Panc1 (cell line): ENCODE measurements at regions not wholly inside any gene's neighbourhood (a gene's known extent, or its start where the extent isn't known, plus 50 kb on each side); places are given as distances from the start of the nearest gene placed in this dataset.

Source experiments
- ATAC-seq: fragments of 200-7000 bp; cut with Tn5 transposase; 2 replicates; pipeline ENCODE4 v1.9.1; 2020; ENCODE audit warnings: mild to moderate bottlenecking, moderate library complexity
- BruUV-seq: library from RNA; stranded (reverse); fragments of 400-500 nt; replicated peaks from 2 replicates; lab custom pipeline; 2021; lab: Mats Ljungman, UMichigan
- CTCF ChIA-PET: fragments of 300-600 bp; sonication (Branson Sonifier 250); formaldehyde crosslinking; loops from one replicate; lab custom pipeline; 2022; ENCODE audit warnings: antibody characterized with exemption; lab: Charles Lee
- POLR2A ChIA-PET: fragments of 300-600 bp; sonication (Branson Sonifier 250); formaldehyde crosslinking; loops from one replicate; lab custom pipeline; 2022; ENCODE audit warnings: antibody characterized with exemption; lab: Charles Lee
- DNase-seq: peaks from one replicate; pipeline ENCODE4 v3.0.0-alpha.2; 2010; ENCODE audit warnings: low read depth, low spot score
- H3K27ac ChIP-seq: 2 replicates; pipeline ENCODE4 v1.5.1; 2011; ENCODE audit warnings: mild to moderate bottlenecking, low read length, inconsistent platforms
- H3K27me3 ChIP-seq: fragments of 200-500 bp; sonication (Bioruptor generic); 2 replicates; pipeline ENCODE4 v1.6.0; 2014; ENCODE audit warnings: low read length, inconsistent platforms; ENCODE audit not compliant: control insufficient read depth, insufficient read depth
- H3K36me3 ChIP-seq: fragments of 200-500 bp; sonication (Bioruptor generic); 2 replicates; pipeline ENCODE4 v1.5.1; 2014; ENCODE audit warnings: inconsistent platforms, mild to moderate bottlenecking, low read length, moderate library complexity; ENCODE audit not compliant: control insufficient read depth, insufficient read depth
- H3K4me1 ChIP-seq: 2 replicates; pipeline ENCODE4 v1.5.1; 2011; ENCODE audit warnings: inconsistent platforms, mild to moderate bottlenecking, low read length, moderate library complexity; ENCODE audit not compliant: control insufficient read depth, insufficient read depth
- H3K4me3 ChIP-seq, 2 experiments: 2 replicates each; pipeline ENCODE4 v1.5.1; 2011 to 2012; ENCODE audit warnings: low read depth in 2 of 2, low read length in 2 of 2, mild to moderate bottlenecking in 2 of 2, inconsistent platforms in 1 of 2, moderate library complexity in 1 of 2
- H3K9me3 ChIP-seq: fragments of 200-500 bp; sonication (Bioruptor generic); 2 replicates; pipeline ENCODE4 v1.5.1; 2014; ENCODE audit warnings: low read depth, mild to moderate bottlenecking, inconsistent platforms, low read length, moderate library complexity; ENCODE audit not compliant: control insufficient read depth, insufficient read depth
- CTCF ChIP-seq: fragments of 450-650 bp; IDR thresholded peaks from 2 replicates; pipeline ENCODE4 v1.5.1; 2017; ENCODE audit warnings: mild to moderate bottlenecking
- POLR2AphosphoS5 ChIP-seq: IDR thresholded peaks from 2 replicates; pipeline ENCODE4 v1.6.1; 2012; ENCODE audit warnings: mild to moderate bottlenecking, low read depth, low read length, moderate library complexity
- REST ChIP-seq, 2 experiments: IDR thresholded peaks; 2 replicates each; pipeline ENCODE4 v1.6.1; 2011 to 2012; ENCODE audit warnings: low read depth in 2 of 2, control low read depth in 1 of 2, low read length in 1 of 2, mild to moderate bottlenecking in 1 of 2, moderate library complexity in 1 of 2; ENCODE audit not compliant: insufficient read depth in 1 of 2
- SIN3A ChIP-seq: IDR thresholded peaks from 2 replicates; pipeline ENCODE4 v1.6.1; 2012; ENCODE audit warnings: low read depth, mild to moderate bottlenecking, low read length, moderate library complexity, borderline replicate concordance; ENCODE audit not compliant: insufficient read depth
- TCF7L2 ChIP-seq: IDR thresholded peaks from 2 replicates; pipeline ENCODE4 v1.6.1; 2011; ENCODE audit warnings: mild to moderate bottlenecking, low read depth, low read length, inconsistent platforms
- in situ Hi-C: cut with HindIII; loops from 2 replicates; pipeline ENCODE4 v1.10.0; 2016; ENCODE audit warnings: low sequenced_read_pairs, low pct_unique_long_range_greater_than_20kb
- intact Hi-C: fragments of 100-400 bp; cut with micrococcal nuclease; formaldehyde crosslinking; loops from one replicate; pipeline ENCODE4 v1.10.0; 2022; ENCODE audit not compliant: unreplicated experiment

GRCh38 chr5:147075187-147075586, 159.6 kb upstream of the STK32A start:
- ATAC-seq (no peak), DNase-seq (no peak)
- Histone ChIP-seq H3K4me3 (no peak overlapping the region), H3K36me3 (no peaks in the 10 kb centered on the region), H3K4me1 (no peaks in the 10 kb centered on the region), H3K27me3 (no peaks in the 10 kb centered on the region), H3K27ac (no peak overlapping the region), H3K9me3 (no peaks in the 10 kb centered on the region)
- CTCF ChIA-PET = no interaction called here
- intact Hi-C loops = no loop called here
- in situ Hi-C loops = no loop called here
- POLR2A ChIA-PET = no interaction called here
- no TSS peak for BruUV-seq
- TF ChIP-seq TCF7L2 (no peak), POLR2AphosphoS5 (no peak), SIN3A (no peak), REST (IDR thresholded peaks at IDR 0.05; ENCODE audit: insufficient read depth in 1 of 2, low read depth in 2 of 2, low read length in 1 of 2) (no peak), CTCF (no peak)

- Histone ChIP-seq H3K9me3 (no peaks in the 10 kb centered on the region), H3K4me3 (no peak overlapping the region), H3K27ac (no peak overlapping the region), H3K4me1 (no peaks in the 10 kb centered on the region), H3K36me3 (no peaks in the 10 kb centered on the region), H3K27me3 (no peaks in the 10 kb centered on the region)
- BruUV-seq = no TSS peak
- no peak for DNase-seq
- TF ChIP-seq REST (IDR thresholded peaks at IDR 0.05; ENCODE audit: insufficient read depth in 1 of 2, low read depth in 2 of 2, low read length in 1 of 2) (no peak), POLR2AphosphoS5 (no peak), SIN3A (no peak), TCF7L2 (no peak), CTCF (no peak)
- intact Hi-C loops (no loop called here), in situ Hi-C loops (no loop called here)
- no peak for ATAC-seq
- ChIA-PET CTCF (no interaction called here), POLR2A (no interaction called here)
These were observed 154.4 kb upstream of the STK32A start for GRCh38 chr5:147080391-147080790.
